Activated T-helper 1 cell treated with anti-CD3 and anti-CD28 coated beads, Interleukin-12 subunit alpha, Interleukin-12 subunit beta, Interleukin-2, Interleukin-4 antibody, amounts not matched to agents 30 ng/mL and 10 ng/mL and 1 ng/mL, durations not matched to agents 14 hours and 24 hours and 36 hours (primary cell): ENCODE measurements at regions not wholly inside any gene's neighbourhood (a gene's known extent, or its start where the extent isn't known, plus 50 kb on each side); places are given as distances from the start of the nearest gene placed in this dataset.
A peak's percentile ranks its signal among the peaks of the same experiment; 100 is the strongest.
"Not testable (repeated sequence)": the region's sequence is repeated elsewhere in the genome, so short reads cannot be mapped to it uniquely, and the experiment has no call there.

Experiments used
- DNase-seq: peaks from one replicate; pipeline ENCODE4 v3.0.0; 2021; ENCODE audit warnings: low spot score
- H3K27ac Mint-ChIP-seq: one replicate; pipeline ENCODE4 v1.8.0; 2021; ENCODE audit warnings: mild to moderate bottlenecking, mixed read lengths
- H3K27me3 Mint-ChIP-seq: one replicate; pipeline ENCODE4 v1.8.0; 2022; ENCODE audit warnings: mild to moderate bottlenecking, moderate library complexity, mixed read lengths; ENCODE audit not compliant: insufficient read depth
- H3K36me3 Mint-ChIP-seq: one replicate; pipeline ENCODE4 v1.8.0; 2021; ENCODE audit warnings: low read depth, mixed read lengths
- H3K4me1 Mint-ChIP-seq: one replicate; pipeline ENCODE4 v1.8.0; 2021; ENCODE audit warnings: low read depth, mixed read lengths
- H3K4me3 Mint-ChIP-seq: one replicate; pipeline ENCODE4 v1.8.0; 2021; ENCODE audit warnings: mild to moderate bottlenecking, moderate library complexity, mixed read lengths
- H3K9me3 Mint-ChIP-seq: one replicate; pipeline ENCODE4 v1.8.0; 2021; ENCODE audit warnings: mixed read lengths
- intact Hi-C: fragments of 100-400 bp; cut with micrococcal nuclease; formaldehyde crosslinking; loops from one replicate; pipeline ENCODE4 v1.15.1; 2024

DNA sequence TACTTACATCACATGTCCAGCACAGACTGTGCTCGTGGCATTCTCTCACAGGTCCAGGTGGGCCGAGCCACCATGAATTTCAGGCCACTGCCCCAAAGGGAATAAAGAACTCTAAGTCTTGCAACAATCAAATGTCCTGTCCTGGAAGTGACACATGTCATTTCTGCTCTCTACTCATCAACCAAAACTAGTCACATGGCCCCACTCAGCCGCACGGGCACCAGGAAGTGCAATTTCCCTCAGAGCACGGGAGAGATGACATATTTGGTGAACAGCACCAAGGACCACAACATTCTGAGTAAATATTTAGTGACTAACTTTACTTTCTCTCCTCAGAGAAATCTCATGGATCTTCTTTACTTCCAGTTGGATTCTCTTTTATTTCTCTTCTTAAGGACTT, 131.1 kb upstream of the TUT7 start:
- no peak overlapping the region for H3K27ac Mint-ChIP-seq
- peaks cover 8% of the 10 kb centered on the region for H3K4me1 Mint-ChIP-seq
- no peak overlapping the region for H3K4me3 Mint-ChIP-seq
- no peaks in the 10 kb centered on the region for H3K36me3 Mint-ChIP-seq
- H3K9me3 Mint-ChIP-seq, result no peaks in the 10 kb centered on the region
- peak; percentile 3 for DNase-seq
- intact Hi-C loops, result no loop called here
- H3K27me3 Mint-ChIP-seq, result no peaks in the 10 kb centered on the region

DNA sequence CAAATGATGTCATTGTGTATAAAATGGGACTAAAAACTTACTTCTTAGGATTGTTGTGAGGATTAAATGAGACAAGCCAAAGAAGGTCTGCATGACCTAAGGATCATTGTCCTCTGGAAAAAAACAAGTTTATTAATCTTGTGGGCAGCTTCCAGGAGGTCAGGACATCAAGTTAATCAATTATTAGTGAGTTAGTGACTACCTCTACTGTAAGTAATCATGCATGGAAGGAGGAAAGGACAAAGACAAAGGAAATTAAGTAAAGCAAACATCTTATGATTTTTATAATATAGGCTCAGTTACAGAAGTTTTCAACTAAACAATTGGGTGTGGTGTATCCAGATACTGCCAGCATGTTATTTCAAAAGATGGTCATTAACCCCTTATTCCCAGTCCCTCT, 129.3 kb upstream of the TUT7 start:
- peaks cover 8% of the 10 kb centered on the region for H3K4me1 Mint-ChIP-seq

DNA sequence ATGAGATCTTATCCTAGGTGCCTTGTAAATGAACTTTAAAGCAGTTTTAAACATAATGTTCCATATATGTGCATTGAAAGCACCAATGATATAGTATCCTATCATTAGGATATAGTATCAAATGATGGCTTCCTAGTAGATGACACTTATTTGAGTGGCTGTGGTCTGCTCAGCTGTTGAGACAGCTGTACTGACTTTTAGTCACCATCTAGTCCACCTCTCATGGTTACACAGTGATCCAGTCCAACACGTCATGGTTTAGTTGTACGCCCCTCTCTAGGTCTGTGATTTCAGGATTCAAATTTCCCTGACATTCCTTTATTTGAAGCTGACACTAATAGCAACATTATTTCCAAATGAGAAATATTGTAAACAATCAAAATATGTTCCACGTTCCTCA, 127.3 kb upstream of the TUT7 start:
- H3K27me3 Mint-ChIP-seq, result no peaks in the 10 kb centered on the region
- no peaks in the 10 kb centered on the region for H3K36me3 Mint-ChIP-seq
- no peak overlapping the region for H3K27ac Mint-ChIP-seq
- no peaks in the 10 kb centered on the region for H3K9me3 Mint-ChIP-seq
- peaks cover 8% of the 10 kb centered on the region for H3K4me1 Mint-ChIP-seq
- intact Hi-C loops, result no loop called here
- no peak overlapping the region for H3K4me3 Mint-ChIP-seq
- no peak for DNase-seq

More for the DNA sequence above, 129.3 kb upstream of the TUT7 start:
- Mint-ChIP-seq H3K36me3 (no peaks in the 10 kb centered on the region), H3K4me3 (no peak overlapping the region), H3K27ac (no peak overlapping the region), H3K9me3 (no peaks in the 10 kb centered on the region), H3K27me3 (no peaks in the 10 kb centered on the region)
- DNase-seq, result no peak
- intact Hi-C loops, result no loop called here

DNA sequence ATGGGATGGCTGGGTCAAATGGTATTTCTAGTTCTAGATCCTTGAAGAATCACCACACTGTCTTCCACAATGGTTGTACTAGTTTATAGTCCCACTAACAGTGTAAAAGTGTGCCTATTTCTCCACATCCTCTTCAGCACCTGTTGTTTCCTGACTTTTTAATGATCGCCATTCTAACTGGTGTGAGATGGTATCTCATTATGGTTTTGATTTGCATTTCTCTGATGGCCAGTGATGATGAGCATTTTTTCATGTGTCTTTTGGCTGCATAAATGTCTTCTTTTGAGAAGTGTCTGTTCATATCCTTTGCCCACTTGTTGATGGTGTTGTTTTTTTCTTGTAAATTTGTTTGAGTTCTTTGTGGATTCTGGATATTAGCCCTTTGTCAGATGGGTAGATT, 121.0 kb upstream of the TUT7 start:
- intact Hi-C loops, H3K36me3 Mint-ChIP-seq, H3K4me1 Mint-ChIP-seq, DNase-seq, H3K4me3 Mint-ChIP-seq, H3K27ac Mint-ChIP-seq, H3K9me3 Mint-ChIP-seq, H3K27me3 Mint-ChIP-seq: not testable (repeated sequence)

DNA sequence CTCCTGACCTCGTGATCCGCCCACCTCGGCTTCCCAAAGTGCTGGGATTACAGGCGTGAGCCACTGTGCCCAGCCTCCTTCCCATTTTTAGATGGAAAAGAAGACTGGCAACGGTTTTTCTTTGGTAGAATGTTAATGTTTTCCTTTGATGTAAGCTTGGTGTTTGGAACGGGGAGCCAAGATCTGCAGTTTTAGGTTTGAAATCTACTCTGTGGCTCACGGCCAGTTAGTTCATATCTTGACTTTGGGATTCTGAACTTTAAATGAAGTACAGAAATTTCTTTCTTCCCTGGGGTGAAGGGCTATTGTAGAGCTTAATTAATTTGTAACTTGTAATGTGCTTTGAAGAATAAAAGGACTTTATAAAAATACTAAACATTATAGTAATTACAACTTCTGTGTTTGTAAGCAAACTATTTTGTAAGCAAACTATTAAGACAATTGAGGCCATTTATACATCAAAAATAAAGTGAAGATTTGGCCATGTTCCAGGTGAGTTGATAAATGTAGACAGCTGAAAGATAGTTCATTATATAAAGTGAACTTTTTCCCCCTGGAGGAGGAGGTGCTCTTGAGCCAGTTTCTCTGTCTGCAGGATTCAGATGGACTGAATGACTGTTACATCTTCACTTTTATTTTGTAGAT, 117.1 kb upstream of the TUT7 start:
- no peak for DNase-seq
- H3K4me3 Mint-ChIP-seq, result no peak overlapping the region
- no peaks in the 10 kb centered on the region for H3K4me1 Mint-ChIP-seq
- H3K27ac Mint-ChIP-seq, result no peak overlapping the region
- H3K36me3 Mint-ChIP-seq, result no peaks in the 10 kb centered on the region
- H3K9me3 Mint-ChIP-seq, result no peaks in the 10 kb centered on the region
- intact Hi-C loops, result no loop called here
- peaks cover 3% of the 10 kb centered on the region for H3K27me3 Mint-ChIP-seq

DNA sequence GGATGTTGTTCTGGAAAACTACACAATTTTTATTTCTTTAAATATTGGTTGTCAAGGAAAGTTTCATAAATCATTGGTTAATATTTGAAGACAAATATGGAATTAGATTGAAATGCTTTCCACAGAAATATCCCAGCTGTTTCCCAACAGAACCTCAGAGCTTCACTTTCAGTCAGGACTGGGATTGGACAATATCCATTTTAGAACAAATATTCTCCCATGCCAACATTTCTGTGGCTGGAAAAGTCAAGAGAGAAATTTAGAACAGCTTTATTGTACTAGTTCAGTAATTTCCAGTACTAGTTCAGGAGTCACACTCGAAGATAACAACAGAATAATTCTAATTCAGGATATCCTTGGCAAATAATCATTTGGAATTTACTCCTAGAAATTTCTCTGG, 116.1 kb upstream of the TUT7 start:
- Mint-ChIP-seq H3K4me1 (no peaks in the 10 kb centered on the region), H3K9me3 (no peaks in the 10 kb centered on the region), H3K36me3 (no peaks in the 10 kb centered on the region), H3K27me3 (peaks cover 3% of the 10 kb centered on the region), H3K4me3 (no peak overlapping the region), H3K27ac (no peak overlapping the region)
- intact Hi-C loops, result no loop called here
- no peak for DNase-seq

DNA sequence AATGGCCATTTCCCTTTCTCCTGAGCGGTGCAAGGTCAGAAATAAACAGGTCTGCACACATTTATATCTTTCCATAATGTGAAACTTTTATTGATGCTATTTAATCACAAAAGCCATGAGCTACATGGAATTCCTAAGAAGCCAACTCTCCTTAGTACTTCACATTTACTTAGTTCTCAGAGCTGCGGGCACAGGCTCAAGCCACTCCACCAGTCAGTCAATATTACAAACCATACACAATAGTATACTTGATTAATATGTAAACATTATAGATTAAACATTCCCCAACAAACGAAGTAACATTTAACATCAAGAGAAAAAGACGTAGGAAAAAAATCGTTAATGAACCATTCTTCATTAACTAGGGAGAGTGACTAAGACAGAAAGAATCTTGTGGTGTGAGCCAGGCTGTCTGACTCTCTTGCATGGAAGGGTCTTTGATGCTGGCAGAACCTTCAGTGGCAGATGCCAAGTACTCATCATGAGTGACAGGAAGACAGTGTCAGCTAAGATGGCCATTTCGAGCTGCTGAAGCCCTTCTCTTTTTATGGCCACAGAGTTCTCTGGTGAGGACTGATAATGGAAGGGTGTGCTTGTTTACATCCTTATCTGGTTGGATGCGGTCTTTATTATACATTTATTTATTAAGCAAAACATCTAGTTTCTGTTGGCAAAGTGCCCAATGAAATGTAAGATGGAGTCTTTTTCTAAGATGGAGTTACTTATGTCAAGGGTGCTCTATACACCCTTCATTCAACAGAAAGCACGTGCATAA, 115.5 kb upstream of the TUT7 start:
- no peak for DNase-seq
- H3K27ac Mint-ChIP-seq, result no peak overlapping the region
- H3K36me3 Mint-ChIP-seq, result no peaks in the 10 kb centered on the region
- H3K4me1 Mint-ChIP-seq, result no peaks in the 10 kb centered on the region
- peaks cover 3% of the 10 kb centered on the region for H3K27me3 Mint-ChIP-seq
- H3K9me3 Mint-ChIP-seq, result no peaks in the 10 kb centered on the region
- intact Hi-C loops, result no loop called here
- no peak overlapping the region for H3K4me3 Mint-ChIP-seq

DNA sequence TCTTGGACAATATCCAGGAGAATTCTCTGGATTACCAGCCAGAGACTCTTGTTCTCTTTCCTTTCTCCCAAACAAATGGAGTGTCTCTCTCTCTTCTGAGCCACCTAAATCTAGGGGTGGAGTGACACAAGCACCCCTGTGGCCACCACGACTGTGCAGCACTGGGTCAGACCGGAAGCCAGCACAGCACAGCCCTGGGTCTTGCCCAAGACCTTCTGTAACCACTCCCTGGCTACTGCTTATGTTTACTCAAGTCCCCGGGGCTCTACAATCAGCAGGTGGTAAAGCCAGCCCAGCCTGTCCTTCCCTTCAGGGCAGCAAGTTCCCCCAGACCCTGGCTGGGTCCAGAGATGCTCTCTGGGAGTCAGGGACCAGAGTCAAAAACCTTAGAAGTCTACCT, 110.0 kb upstream of the TUT7 start:
- intact Hi-C loops, result no loop called here
- H3K9me3 Mint-ChIP-seq, result no peaks in the 10 kb centered on the region
- H3K27ac Mint-ChIP-seq, result no peak overlapping the region
- peaks cover 15% of the 10 kb centered on the region for H3K27me3 Mint-ChIP-seq
- H3K36me3 Mint-ChIP-seq, result no peaks in the 10 kb centered on the region
- H3K4me3 Mint-ChIP-seq, result no peak overlapping the region
- no peaks in the 10 kb centered on the region for H3K4me1 Mint-ChIP-seq
- no peak for DNase-seq

DNA sequence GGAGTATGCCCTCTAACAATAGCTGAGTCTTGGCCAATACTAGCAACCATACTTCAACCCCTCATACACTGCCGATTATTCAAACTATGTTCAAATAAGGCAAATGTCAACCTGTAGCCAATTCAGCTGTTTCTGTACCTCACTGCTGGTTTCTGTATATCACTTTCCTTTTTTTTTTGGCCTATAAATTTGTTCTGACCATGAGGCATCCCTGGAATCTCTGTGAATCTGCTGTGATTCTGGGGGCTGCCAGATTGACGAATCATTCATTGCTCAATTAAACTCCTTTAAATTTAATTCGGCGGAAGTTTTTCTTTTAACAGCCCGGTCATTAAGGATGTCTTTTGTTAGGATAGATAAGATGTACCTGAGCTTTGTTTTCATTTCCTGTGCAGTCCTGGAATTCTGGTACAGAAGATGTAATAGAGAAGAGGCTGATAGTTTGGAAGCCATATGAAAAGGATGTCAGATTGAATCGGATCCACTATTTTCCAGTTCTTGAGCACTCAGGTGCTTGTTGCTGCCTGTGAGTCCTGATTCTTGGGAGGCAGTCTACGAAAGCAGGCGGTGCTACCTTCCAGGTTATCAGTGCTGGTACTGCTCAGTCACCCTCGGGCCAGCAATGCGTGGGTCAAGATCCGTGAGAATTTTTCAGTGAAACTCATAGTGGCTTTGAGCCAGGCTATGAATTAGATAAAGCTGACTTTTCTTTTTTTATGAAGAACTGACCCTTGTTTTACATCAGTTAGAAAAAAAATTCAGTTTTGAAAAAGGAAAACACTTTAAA, 106.2 kb upstream of the TUT7 start:
- DNase-seq, result no peak
- H3K27me3 Mint-ChIP-seq, result peaks cover 12% of the 10 kb centered on the region
- no peak overlapping the region for H3K27ac Mint-ChIP-seq
- H3K9me3 Mint-ChIP-seq, result no peaks in the 10 kb centered on the region
- H3K4me1 Mint-ChIP-seq, result no peaks in the 10 kb centered on the region
- no peaks in the 10 kb centered on the region for H3K36me3 Mint-ChIP-seq
- no peak overlapping the region for H3K4me3 Mint-ChIP-seq
- intact Hi-C loops, result no loop called here

DNA sequence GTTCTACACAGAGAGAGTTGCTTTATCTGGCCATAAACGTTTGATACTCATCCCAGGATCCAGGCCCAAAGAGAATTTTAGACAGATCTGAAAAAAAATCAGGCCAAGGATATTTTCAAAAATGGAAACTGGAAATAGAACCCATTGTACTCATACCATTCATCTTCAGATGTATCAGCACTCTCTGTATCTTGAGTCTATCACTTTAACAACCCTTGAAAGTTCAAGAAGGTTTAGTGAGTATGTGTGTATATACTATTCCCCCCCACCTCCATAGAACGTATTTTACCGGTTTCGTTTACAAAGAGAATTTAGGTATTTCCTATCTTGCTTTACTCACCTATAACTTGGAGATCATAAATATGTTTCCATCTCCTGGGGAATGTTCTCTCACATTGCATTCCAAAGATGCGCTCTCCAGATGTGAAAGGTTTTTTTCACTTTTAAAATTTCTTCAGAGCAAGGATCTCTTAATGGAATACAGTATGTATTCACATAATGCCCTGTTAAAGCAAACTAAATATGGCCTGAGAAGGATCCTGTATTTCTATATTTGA, 105.5 kb upstream of the TUT7 start:
- intact Hi-C loops, result no loop called here
- peaks cover 12% of the 10 kb centered on the region for H3K27me3 Mint-ChIP-seq
- no peaks in the 10 kb centered on the region for H3K9me3 Mint-ChIP-seq
- no peak overlapping the region for H3K4me3 Mint-ChIP-seq
- DNase-seq, result no peak
- no peak overlapping the region for H3K27ac Mint-ChIP-seq
- H3K36me3 Mint-ChIP-seq, result no peaks in the 10 kb centered on the region
- no peaks in the 10 kb centered on the region for H3K4me1 Mint-ChIP-seq

DNA sequence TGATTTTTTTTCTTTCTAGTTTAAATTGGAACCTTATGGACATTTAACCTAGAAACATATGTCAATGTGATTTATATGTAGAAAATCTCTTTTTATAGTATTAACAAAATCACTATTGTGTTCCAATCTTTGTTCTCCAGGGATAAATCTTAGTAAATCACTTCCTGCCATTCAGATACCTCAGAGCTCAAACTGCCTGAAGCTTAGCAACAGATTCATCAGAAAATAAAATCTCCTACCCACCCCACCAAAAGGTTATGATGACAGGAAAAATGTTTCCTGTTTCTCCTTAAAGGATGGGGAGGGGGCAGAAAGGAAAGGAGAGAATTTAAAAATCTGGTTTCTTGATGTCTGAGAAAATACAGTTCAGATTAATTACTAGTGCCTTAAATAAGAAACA, 105.0 kb upstream of the TUT7 start:
- H3K9me3 Mint-ChIP-seq, result no peaks in the 10 kb centered on the region
- H3K27ac Mint-ChIP-seq, result no peak overlapping the region
- no peaks in the 10 kb centered on the region for H3K36me3 Mint-ChIP-seq
- peaks cover 12% of the 10 kb centered on the region for H3K27me3 Mint-ChIP-seq
- no peak for DNase-seq
- intact Hi-C loops, result no loop called here
- no peak overlapping the region for H3K4me3 Mint-ChIP-seq
- no peaks in the 10 kb centered on the region for H3K4me1 Mint-ChIP-seq

DNA sequence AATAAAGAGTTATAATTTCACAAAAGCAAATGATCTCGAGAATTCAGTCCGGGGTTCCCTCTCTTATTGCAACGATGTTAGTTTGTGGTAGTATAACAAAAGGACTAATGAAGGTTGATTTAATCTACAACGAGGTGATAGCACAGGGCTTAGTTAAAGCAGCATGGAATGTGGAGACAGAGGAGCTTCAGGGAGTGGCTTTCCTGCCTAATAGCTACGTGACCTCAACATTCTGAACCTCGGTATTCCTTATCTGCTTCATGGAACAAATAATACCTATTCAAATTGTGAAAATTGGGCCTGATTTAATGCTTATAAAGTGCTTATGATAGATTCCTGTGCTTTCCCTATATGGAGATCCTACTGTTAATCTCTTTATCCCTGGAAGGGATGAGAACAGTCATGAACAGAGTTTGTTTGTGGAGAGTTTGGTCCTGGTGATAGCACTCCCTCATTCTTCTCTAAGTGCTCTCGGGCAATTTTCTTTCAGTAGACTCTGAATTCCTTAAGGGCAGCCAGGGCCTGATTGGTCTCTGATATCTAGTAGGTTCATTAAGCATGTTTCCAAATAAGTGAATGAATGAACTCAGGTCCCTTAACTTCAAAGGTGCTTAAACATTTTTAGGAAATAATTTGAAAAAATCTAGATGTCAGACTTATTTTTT, 104.1 kb upstream of the TUT7 start:
- intact Hi-C loops, result no loop called here

More for the DNA sequence above, 104.1 kb upstream of the TUT7 start:
- Mint-ChIP-seq H3K9me3 (no peaks in the 10 kb centered on the region), H3K27me3 (peaks cover 12% of the 10 kb centered on the region), H3K4me3 (no peak overlapping the region), H3K36me3 (no peaks in the 10 kb centered on the region), H3K4me1 (no peaks in the 10 kb centered on the region), H3K27ac (no peak overlapping the region)
- DNase-seq, result no peak
